ENCODE measurements at regions not wholly inside any gene's neighbourhood (a gene's known extent, or its start where the extent isn't known, plus 50 kb on each side); places are given as distances from the start of the nearest gene placed in this dataset.

GRCh38 chr4:179465131-179465797, 2023.0 kb upstream of the AGA start:
- RAD21 ChIA-PET (ENCODE audit: unreplicated experiment) = no interaction called here
- Histone ChIP-seq H2AFZ (ENCODE audit: control insufficient read depth, low read depth, low read length) (no peak overlapping the region), H3K9ac (ENCODE audit: control insufficient read depth, insufficient read depth, low read length) (no peak overlapping the region), H3K4me3 (no peak overlapping the region), H3K36me3 (ENCODE audit: control insufficient read depth in 2 of 2, insufficient read depth in 2 of 2, low read length in 1 of 2) (no peaks in the 10 kb centered on the region), H3K27ac (ENCODE audit: control insufficient read depth, insufficient read depth) (no peak overlapping the region), H3K27me3 (replicated peaks in 1 of 2; ENCODE audit: control insufficient read depth in 2 of 2, insufficient read depth in 2 of 2, low read length in 1 of 2) (no peaks in the 10 kb centered on the region), H3K79me2 (ENCODE audit: control insufficient read depth, insufficient read depth, low read length) (no peaks in the 10 kb centered on the region), H3K4me1 (ENCODE audit: control insufficient read depth, insufficient read depth, low read length) (no peaks in the 10 kb centered on the region), H3K4me2 (ENCODE audit: control insufficient read depth, insufficient read depth) (no peak overlapping the region), H4K20me1 (ENCODE audit: control insufficient read depth, insufficient read depth) (no peaks in the 10 kb centered on the region), H3K9me3 (replicated peaks; ENCODE audit: control insufficient read depth, insufficient read depth, low read length) (no peaks in the 10 kb centered on the region)
- intact Hi-C loops (cut with micrococcal nuclease; ENCODE audit: unreplicated experiment) (no loop called here), in situ Hi-C loops (cut with MboI) (no loop called here)
- no peak for DNase-seq (ENCODE audit: low read depth, low spot score)
- no TSS peak for BruUV-seq (replicated peaks)
- POLR2A ChIA-PET = no interaction called here
- peak; percentile 28 for ATAC-seq
- 41% methylated on average over 8 of the region's 8 CpGs for WGBS (ENCODE audit: insufficient coverage, insufficient replicate concordance, low lambda C conversion rate, missing lambda C conversion rate)
- SMC1A ChIA-PET (ENCODE audit: uncharacterized antibody, unreplicated experiment) = interaction anchor here (1.3 kb wide), 1 partner anchor 15 kb away, joined by 4 read pairs; no protein-coding TSS in a partner anchor
- TF ChIP-seq CHD2 (IDR thresholded peaks at IDR 0.05; ENCODE audit: borderline replicate concordance, low read depth, low read length) = no peak
- TF ChIP-seq ETV6 (conservative IDR thresholded peaks at IDR 0.05 in 1 of 2, IDR thresholded peaks at IDR 0.05 in 1 of 2; ENCODE audit: borderline replicate concordance in 1 of 2, low read depth in 1 of 2) = no peak
- no peak for TF ChIP-seq SP1 (IDR thresholded peaks at IDR 0.05; ENCODE audit: low read depth, low read length)
- TF ChIP-seq POU2F2 (IDR thresholded peaks at IDR 0.05; ENCODE audit: borderline replicate concordance, low read depth, low read length) = no peak
- peak; percentile 37; the same call in 1 of the 2 replicates for TF ChIP-seq SPI1 (IDR thresholded peaks at IDR 0.05; ENCODE audit: borderline replicate concordance, insufficient read depth, low read depth, low read length)
- no peak for TF ChIP-seq CTCF (IDR thresholded peaks at IDR 0.05 in 2 of 3, conservative IDR thresholded peaks at IDR 0.05 in 1 of 3; ENCODE audit: control insufficient read depth in 2 of 3, extremely low read depth in 1 of 3, insufficient read depth in 1 of 3, low read depth in 3 of 3, low read length in 3 of 3)
- no peak for TF ChIP-seq RELB (IDR thresholded peaks at IDR 0.05; ENCODE audit: low read depth)
- TF ChIP-seq BACH1 (IDR thresholded peaks at IDR 0.05; ENCODE audit: borderline replicate concordance) = peak; percentile 75; the same call in 1 of the 2 replicates
- no peak for TF ChIP-seq NR2F1 (conservative IDR thresholded peaks at IDR 0.05)
- no peak for TF ChIP-seq KLF5 (IDR thresholded peaks at IDR 0.05; ENCODE audit: partially characterized antibody)
- TF ChIP-seq CBFB (IDR thresholded peaks at IDR 0.05; ENCODE audit: low read depth) = no peak
- TF ChIP-seq RELA (IDR thresholded peaks at IDR 0.05; ENCODE audit: borderline replicate concordance, partially characterized antibody) = no peak
- no peak for TF ChIP-seq IRF5 (IDR thresholded peaks at IDR 0.05; ENCODE audit: borderline replicate concordance)
- no peak for TF ChIP-seq SUZ12 (IDR thresholded peaks at IDR 0.05; ENCODE audit: unreplicated experiment)
- no peak for TF ChIP-seq KAT2A (conservative IDR thresholded peaks at IDR 0.05; ENCODE audit: control insufficient read depth, low read depth, low read length)
- no peak for TF ChIP-seq ZBED1 (IDR thresholded peaks at IDR 0.05; ENCODE audit: borderline replicate concordance)
- CTCF ChIA-PET = no interaction called here
- FAIRE-seq = no peak

All from GM12878 (cell line).